Stimulated activated CD4-positive, alpha-beta T cell treated with anti-CD3 and anti-CD28 coated beads, Interleukin-2, amount 100 ng/mL, for 24 hours (primary cell): ENCODE measurements at regions not wholly inside any gene's neighbourhood (a gene's known extent, or its start where the extent isn't known, plus 50 kb on each side); places are given as distances from the start of the nearest gene placed in this dataset.
"Not testable (repeated sequence)": the region's sequence is repeated elsewhere in the genome, so short reads cannot be mapped to it uniquely, and the experiment has no call there.

Experiments
- DNase-seq, 2 donors: peaks; one replicate each; pipeline ENCODE4 v3.0.0-alpha.2; 2020

DNA sequence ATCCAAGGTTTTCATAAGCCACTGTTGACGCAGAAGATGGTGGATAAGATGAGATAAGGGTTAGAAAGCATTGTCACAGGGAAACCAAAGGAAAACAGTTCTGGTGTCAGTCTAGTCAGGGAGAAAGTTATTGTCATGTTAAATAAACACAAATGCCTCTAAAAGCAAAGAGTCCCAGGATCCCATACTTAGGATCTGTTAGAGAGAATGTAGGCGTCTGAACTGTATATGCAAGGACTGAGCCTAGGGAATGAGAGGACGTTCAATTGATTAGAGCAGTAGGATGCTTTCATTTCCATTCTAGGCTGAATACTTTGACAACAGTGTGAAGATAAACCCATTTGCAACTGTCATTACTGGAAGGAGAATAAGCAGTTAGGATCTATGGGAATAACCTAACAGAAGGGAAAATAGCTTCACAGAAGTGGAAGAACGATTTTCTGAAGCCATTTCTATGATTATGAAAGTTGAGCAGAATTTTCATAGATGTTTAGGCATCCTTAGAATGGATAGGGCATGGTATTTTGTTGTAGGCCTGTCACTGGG lies 1149.1 kb upstream of the CDH8 start:
- no peak for DNase-seq

DNA sequence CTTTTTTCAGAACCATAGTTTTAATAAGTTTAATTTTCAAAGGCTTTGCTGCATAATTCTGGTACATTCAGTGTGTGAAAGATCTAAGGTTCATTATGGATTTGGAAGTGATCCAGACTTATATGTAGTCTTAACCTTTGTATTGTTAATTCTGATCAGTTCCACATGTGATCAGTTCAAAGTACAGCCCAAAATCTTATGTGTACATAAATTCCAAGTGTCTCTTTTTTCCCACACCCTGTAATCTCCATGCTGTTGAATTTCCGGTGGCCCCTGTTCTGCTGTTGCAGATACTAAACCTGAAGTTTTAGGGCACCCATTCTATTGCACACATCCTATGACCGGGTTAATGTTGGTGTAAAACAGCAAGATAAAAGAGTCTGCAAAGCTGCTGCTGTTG lies 1147.5 kb upstream of the CDH8 start:
- no peak for DNase-seq

DNA sequence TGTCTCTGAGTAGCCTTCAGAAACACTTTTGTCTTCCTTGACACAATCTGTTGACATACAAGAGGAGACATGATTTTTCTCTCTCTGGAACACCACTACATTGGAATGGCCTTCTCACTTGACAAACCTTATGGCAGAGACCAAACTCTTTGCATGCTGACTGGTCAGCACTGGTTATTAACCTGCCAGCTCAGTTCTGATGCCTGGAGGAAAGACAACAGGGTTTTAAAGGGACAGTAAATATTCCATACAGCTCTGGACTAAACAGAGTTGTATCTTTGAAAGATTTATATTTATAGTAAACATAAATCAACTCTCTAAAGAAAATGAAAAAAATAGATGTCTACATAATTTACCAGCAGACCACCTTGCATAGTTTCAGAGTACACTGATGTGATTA lies 1139.1 kb upstream of the CDH8 start:
- no peak for DNase-seq

DNA sequence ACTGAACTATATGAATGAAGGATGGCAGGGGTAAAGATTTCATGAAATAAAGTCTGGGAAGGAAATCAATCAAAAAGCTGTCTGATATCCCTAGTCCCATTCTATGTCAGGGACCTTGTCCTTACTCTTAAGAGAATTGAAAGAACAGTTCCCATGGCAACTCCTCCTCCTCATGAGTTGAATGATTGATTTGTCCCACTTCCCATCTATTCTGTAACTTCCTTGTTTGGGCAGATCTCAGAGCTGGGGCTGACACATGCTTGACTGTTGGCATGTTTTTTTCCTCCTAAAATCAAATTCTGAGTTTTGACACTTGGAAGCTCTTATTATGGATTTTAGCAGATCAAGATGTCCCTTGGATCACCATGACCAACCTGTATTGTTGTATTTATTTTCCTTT lies 1138.6 kb upstream of the CDH8 start:
- no peak for DNase-seq

DNA sequence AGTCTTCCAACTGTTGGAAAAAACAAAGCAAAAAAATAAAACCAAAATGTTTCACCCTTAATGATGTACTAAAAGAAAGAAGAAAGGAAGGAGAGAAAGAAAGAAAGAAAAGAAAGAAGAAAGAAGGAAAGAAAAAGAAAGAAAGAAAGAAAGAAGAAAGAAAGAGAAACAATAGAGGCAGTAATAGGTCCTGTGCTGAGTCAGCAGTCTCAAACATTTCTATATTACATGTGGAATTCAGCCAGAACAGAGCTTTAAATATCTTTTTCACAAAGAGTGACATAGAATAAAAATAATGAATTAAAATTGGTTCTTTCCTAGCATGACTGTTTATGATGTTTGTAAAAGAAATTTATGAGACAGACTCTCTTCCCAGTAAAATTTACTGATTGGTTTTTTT lies 1135.3 kb upstream of the CDH8 start:
- no peak for DNase-seq

DNA sequence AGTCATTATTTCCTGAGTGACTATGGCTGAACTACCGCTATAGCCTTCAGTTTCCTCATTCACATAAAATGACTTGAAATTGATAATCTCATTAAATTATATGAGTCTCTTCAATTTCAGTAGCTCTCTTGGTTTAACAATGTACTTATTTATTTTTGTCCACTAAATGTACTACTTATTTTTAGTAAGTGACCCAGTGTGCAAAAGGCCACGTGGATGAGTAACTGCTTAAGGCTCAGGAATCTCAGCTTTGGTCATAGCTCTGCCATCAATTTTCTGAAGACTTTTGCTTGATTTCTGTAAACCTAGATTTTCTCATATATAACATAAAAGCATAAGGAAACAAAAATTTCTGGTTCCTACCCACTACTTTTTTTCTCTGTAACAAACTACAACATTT lies 1132.9 kb upstream of the CDH8 start:
- DNase-seq: no peak

DNA sequence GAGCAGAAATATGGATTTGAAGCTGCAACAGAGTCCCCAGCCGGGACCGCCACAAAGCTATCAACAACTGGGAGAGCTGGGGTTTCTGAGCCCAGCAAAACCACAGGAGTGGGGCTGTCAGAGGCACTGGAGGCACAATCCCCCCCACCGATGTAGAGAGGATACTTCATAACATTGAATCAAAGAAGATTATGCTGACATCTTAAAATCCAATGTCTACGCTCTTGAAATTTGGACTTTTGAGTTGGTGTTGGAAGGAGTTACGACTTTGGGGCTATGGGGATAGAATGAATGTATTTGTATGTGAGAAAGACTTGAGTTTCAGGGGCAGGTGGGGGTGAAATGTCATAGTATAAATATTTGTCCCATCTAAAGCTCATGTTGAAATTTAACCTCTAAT lies 1121.6 kb upstream of the CDH8 start:
- DNase-seq: no peak

DNA sequence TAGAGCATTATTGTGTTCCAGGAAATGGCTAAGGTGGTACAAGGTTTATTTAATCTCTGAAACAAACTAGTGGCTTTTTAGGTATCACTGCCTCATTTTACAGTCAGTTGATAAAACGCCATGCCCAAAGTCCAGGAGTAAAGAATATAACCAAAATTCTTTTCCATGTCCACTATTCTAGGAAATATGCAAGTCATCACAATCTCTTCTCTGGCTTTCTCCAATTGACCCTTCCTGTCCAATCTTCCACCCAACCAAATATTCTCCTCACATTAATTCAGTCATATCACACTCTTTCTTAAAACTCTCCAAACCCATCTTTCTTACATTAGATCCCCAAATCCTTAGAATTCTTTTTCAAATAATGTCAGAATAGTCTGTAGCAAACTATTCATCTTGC lies 1110.0 kb upstream of the CDH8 start:
- DNase-seq: no peak

DNA sequence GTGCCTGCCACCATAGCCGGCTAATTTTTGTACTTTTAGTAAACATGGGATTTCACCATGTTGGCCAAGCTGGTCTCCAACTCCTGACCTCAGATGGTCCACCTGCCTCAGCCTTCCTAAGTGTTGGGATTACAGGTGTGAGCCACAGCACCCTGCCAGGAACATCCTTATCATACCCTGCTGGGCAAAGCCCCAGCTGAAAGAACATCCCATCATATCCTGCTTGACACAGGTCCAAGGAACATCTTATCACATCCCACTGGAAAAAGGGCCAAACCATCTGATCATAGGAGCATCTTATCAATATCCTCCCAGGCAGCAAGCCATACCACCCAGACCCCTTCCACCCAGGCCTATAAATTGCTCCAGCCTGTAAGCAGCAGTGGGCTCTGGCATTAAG lies 1109.2 kb upstream of the CDH8 start:
- no peak for DNase-seq

DNA sequence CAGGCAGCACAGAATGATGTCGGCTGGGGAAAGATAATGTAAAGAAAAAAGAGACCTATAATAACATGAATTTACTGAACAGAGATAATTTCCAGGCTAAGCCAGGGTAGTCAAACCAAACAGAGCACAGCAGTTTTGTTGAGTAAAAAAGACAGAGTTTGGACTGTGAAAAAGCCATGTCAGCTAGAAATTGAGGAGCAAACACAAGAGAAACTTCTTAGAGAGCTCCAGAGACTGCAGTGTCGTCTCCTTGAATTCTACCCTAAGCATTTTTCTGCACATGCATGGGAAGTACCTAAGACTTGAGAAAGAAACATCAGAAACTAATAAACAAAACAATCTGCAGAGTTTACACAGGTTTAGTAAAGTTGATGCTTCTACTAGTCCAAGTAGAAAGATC lies 1098.8 kb upstream of the CDH8 start:
- no peak for DNase-seq

DNA sequence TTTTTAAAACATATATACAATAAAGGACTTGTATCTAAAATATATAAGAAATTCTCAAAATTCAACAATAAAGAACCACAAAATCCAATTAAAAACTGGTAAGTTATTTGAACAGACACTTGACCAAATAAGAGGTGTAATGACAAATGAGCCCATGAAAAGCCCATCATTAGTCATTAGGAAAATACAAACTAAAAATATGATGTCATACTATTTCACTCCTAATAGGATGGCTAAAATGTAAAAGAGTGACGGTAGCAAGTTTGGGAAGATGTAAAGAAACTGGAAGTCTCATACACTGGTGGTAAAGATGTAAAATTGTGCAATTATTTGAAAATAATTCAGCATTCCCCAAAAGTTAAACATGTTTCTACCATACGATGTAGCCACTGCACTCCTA lies 1095.3 kb upstream of the CDH8 start:
- DNase-seq: no peak

DNA sequence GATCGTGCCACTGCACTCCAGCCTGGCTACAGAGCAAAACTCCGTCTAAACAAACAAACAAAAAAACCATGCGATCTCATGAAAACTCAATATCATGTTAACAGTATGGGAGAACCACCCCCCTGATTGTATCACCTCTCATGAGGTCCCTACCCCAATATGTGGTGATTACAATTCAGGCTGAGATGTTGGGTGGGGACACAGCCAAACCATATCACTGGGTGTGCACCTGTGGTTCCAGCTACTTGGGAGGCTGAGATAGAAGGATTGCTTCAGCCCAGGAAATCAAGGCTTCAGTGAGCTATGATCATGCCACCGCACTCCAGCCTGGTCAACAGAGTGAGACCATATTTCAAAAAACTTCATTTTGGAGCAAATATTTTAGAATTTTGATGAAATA lies 1094.7 kb upstream of the CDH8 start:
- no peak for DNase-seq

DNA sequence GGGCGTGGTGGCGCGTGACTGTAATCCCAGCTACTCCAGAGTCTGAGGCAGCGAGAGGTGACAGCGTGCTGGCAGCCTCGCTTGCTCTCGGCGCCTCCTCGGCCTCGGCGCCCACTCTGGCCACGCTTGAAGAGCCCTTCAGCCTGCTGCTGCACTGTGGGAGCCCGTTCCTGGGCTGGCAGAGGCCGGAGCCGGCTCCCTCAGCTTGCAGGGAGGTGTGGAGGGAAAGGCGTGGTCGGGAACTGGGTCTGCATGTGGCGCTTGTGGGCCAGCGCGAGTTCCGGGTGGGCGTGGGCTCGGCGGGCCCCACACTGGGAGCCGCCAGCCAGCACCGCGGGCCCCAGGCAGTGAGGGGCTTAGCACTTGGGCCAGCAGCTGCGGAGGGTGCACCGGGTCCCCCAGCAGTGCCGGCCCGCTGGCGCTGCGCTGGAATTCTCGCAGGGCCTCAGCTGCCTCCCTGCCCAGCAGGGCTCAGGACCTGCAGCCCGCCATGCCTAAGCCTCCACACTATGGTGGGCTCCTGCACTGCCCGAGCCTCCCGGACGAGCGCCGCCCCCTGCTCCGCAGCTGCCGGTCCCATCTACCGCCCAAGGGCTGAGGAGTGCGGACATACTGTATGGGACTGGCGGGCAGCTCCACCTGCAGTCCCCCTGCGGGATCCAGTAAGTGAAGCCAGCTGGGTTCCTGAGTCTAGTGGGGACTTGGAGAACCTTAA lies 1093.3 kb upstream of the CDH8 start:
- DNase-seq: no peak

DNA sequence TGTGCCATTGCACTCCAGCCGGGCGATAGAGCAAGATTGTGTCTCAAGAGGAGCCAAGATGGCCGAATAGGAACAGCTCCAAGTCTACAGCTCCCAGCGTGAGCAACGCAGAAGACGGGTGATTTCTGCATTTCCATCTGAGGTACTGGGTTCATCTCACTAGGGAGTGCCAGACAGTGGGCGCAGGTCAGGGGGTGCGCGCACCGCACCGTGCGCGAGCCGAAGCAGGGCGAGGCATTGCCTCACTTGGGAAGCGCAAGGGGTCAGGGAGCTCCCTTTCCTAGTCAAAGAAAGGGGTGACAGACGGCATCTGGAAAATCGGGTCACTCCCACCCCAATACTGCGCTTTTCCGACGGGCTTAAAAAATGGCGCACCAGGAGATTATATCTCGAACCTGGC lies 1083.7 kb upstream of the CDH8 start:
- DNase-seq: not testable (repeated sequence)

DNA sequence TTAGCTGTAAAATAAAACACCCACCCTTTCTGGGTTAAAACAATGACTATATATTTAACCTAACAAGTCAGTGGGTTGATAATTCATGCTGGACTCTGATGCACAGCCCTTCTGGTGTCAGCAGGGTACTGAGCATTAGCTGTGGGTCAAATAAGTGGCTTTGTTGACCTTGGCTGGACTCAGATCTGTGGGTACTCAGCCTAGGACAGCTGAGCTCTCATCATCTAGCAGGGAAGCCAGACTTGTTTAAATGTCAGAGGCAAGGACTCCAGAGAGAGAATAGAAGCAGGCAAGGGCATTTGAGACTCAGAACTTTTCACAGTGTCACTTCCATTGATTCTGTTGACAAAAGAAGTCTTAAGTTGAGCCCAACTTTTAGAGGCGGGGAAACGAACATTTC lies 1063.8 kb upstream of the CDH8 start:
- DNase-seq: no peak

DNA sequence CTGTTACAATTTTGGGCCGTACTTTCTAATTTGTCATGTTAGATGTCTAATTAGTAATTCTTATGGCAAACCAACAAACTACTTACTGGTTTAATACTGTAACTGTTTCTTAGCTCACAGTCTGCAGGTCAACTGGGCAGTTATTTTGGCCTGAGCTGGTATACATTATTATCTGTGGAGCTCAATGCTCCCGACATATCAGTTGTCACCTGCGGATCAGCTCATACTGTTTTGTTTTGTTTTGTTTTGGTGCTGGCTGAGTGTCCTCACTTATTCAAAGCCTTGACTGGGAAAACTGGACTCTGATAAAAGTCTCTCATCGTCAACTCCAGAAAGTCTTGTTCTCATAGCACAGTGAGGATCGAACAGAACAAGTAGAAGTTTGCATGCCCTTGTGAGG lies 1060.6 kb upstream of the CDH8 start:
- no peak for DNase-seq

DNA sequence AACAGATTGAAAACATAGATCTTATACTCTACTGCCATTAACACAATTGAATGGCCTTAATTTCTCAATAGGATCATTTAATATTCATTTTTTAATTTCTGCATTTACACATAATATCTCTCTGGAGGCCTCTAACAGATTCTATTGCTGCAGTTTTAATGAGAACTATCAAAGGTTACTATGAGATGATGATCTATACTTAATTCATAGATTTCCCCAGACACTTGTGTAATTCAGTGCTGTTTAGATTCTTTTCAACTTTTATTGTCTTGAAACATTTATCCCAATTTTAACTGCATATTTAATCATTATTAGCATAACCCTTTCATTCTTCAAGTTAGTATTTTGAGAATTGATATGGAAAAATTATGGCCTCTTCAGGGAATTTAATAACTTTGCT lies 1056.5 kb upstream of the CDH8 start:
- no peak for DNase-seq

DNA sequence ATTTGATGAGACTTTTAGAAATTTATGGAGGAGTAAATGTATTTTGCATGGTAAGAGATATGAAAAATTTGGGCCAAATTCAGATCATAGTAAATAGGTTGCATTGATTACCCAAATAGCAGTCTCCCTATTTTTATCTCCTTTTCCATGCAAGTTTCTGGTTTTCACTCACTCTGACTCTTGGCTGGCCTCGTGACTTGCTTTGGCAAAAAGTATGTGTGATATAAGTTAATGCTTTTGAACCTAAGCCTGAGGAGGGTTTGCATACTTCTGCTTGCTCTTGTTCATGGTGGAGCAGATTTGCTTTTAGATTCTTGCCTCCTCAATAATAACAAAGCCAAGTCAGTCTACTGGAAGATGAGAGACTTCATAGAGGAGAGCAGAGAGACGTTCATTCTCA lies 1045.9 kb upstream of the CDH8 start:
- no peak for DNase-seq

DNA sequence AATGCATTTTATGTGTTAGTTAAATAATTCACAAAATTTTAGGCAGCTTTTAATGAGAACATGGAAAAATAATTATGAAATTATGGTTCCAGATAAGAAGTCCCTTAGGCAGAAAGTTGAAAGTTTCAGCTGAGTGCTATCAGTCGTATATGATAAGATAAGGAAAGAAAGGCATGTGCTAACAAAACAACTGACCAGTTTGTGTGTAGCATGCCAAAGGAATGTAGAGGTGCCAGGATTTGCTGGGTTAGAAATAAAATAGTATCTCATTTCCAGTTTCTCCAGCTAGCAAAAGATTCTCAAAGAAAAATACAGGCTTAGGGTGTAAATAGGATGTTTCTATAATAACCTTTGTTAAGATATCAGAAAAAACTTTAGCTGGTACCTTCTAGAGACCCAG lies 1044.5 kb upstream of the CDH8 start:
- DNase-seq: no peak

DNA sequence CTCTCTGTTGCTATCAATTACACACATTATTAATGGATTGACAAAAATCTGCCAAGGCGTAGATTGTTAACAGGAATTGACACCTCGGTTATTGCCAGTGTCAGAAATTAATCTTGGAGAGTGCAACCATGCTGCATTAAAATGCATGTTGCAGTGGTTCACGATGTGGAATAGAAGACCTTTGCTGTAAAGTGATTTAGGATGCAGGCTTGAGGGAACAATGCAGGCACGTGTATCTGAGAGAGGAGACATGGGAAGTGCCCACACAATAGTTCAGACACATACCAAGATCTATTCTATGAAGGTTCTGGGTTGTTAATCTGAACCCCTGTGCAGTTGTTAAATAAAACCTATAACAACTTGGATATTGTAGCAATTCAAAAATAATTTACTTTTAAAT lies 1032.8 kb upstream of the CDH8 start:
- no peak for DNase-seq

DNA sequence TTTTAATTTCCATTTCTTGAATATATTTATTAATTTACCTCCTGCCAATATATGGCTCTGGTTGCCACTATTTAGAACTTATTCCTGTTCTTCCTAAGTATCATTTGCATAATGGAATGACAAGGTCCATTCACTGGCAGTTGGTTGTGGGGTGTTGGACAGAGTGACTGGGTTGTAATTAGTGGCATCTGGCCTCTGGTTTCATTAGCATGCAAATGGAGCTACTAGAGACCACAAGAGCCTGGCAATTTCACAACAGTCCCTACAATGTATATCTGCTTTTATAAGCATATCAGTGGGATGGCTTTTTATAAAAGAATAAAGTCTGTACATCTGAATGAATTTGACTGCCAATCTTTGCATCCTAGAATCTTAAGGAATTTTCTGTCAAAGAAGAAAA lies 1030.9 kb upstream of the CDH8 start:
- DNase-seq: no peak

DNA sequence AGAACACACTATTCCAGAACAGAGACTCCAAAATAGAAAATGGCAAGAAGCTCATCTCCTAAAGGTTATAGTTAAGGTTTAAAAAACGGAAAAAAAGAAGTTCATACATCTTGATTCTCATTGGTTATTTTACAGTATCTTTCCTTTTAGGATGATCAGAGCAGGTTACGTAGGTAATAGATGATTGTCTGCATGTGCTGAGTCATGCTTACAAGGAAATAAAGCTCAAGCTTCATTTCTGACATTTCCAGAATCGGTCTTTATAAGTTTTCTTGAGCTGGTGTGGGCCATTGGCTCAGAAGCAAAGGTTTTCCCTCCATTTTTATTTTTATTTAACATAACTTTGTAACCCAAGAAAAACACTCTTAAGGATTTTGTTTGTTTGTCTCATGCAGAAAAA lies 1030.3 kb upstream of the CDH8 start:
- no peak for DNase-seq

DNA sequence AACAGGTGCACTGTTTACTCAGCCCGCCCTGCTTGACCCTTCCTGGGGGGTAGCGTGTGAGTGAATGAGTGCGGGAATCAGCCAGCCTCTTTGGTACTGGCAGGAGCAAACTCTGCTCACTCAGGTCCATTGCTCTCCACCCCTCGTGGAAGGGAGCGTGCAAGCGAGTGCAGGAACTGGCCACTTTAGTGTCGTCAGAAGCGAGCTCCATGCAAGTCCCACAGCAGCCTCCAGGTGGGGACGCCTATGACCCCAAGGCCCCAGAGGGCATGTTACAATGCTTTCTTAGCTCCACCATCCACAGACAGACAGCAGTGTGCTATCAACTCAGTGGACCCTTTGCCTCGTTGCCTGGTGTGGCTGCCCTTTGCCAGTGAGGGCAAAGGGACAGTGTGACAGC lies 1025.1 kb upstream of the CDH8 start:
- DNase-seq: no peak

DNA sequence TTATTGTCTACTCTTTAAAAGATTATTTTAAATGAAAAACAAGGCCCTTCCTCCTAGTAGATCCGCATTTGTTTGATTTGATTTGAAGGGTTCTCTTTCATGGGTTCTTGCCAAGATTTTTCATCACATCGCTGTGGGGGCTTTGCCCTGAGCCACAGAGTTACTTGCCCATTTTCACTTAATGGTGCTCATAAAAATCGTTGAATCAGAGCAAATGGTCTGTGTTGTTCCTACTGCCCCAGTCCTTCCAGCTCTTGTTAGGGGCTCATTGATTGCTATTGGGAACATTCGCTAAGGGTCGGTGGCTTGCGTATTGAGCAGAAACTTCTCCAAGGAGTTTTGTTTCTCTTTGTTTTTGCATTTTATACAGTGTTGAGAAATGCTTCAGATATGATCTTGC lies 1023.4 kb upstream of the CDH8 start:
- no peak for DNase-seq

DNA sequence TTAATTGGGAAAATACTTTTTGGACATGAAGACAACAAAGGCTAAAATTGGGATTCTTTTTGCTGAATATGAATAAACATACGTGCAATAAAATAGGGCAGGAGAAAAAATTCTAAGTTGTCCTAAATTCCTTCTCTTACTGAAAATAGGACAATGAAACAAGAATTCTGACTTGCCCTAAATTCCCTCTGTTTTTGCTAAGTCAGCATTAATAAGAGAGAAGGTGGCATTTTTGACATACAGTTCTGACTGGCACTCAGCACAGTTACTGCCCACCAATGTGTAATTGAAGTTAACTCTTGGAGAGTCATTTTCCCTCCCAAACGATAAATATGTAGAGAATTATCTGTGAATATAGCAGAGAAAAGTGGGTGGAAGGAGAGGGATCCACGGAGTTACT lies 1021.1 kb upstream of the CDH8 start:
- DNase-seq: no peak

DNA sequence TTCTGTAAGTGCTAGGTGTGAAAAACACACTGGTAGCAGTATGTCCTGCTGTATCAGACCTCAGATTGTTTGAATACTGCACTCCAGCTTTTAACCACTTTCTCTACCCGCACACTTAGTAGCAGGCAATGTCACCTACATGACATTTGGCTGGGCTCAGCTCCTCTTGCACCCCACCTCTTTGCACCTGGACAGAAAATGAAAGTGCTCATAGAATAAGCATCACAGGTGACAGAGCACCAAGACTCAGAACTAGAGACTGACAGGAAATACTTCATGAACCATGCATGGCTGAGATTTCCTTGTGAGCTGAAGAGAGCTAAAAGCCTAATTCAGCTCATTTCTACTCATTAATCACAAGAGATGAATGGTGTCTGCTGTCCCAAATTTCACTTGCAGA lies 1014.2 kb upstream of the CDH8 start:
- DNase-seq: no peak
